ENCODE measurements at regions not wholly inside any gene's neighbourhood (a gene's known extent, or its start where the extent isn't known, plus 50 kb on each side); places are given as distances from the start of the nearest gene placed in this dataset.
"Not testable (repeated sequence)": the region's sequence is repeated elsewhere in the genome, so short reads cannot be mapped to it uniquely, and the experiment has no call there.

- DNase-seq (ENCODE audit: extremely low spot score, insufficient read length, low read depth) (no peak), FAIRE-seq (no peak)
These were observed 62.1 kb downstream of the ZWINT start for GRCh38 chr10:56298941-56299340.

GRCh38 chr10:56296618-56297017, 64.4 kb downstream of the ZWINT start:
- FAIRE-seq = no peak

GRCh38 chr10:56288403-56288802, 72.7 kb downstream of the ZWINT start:
- DNase-seq (ENCODE audit: extremely low spot score, insufficient read length, low read depth) (no peak), FAIRE-seq (no peak)

More at GRCh38 chr10:56296618-56297017, 64.4 kb downstream of the ZWINT start:
- no peak for DNase-seq (ENCODE audit: extremely low spot score, insufficient read length, low read depth)

- no peak for DNase-seq (ENCODE audit: extremely low spot score, insufficient read length, low read depth)
- no peak for FAIRE-seq
These were observed 75.0 kb downstream of the ZWINT start for GRCh38 chr10:56286096-56286495.

- no peak for FAIRE-seq
These were observed 81.8 kb downstream of the ZWINT start for GRCh38 chr10:56279270-56279669.

GRCh38 chr10:56269181-56269580, 91.9 kb downstream of the ZWINT start:
- FAIRE-seq (no peak), DNase-seq (ENCODE audit: extremely low spot score, insufficient read length, low read depth) (no peak)

More at GRCh38 chr10:56279270-56279669, 81.8 kb downstream of the ZWINT start:
- no peak for DNase-seq (ENCODE audit: extremely low spot score, insufficient read length, low read depth)

- DNase-seq (ENCODE audit: extremely low spot score, insufficient read length, low read depth) (no peak), FAIRE-seq (no peak)
These were observed 94.9 kb downstream of the ZWINT start for GRCh38 chr10:56266120-56266519.

- no peak for FAIRE-seq
- DNase-seq (ENCODE audit: extremely low spot score, insufficient read length, low read depth) = no peak
These were observed 102.1 kb downstream of the ZWINT start for GRCh38 chr10:56258991-56259390.

- no peak for DNase-seq (ENCODE audit: extremely low spot score, insufficient read length, low read depth)
- FAIRE-seq = no peak
These were observed 102.7 kb downstream of the ZWINT start for GRCh38 chr10:56258378-56258777.

GRCh38 chr10:56255298-56255697, 105.8 kb downstream of the ZWINT start:
- FAIRE-seq (no peak), DNase-seq (ENCODE audit: extremely low spot score, insufficient read length, low read depth) (no peak)

- DNase-seq (ENCODE audit: extremely low spot score, insufficient read length, low read depth) (no peak), FAIRE-seq (no peak)
These were observed 120.6 kb downstream of the ZWINT start for GRCh38 chr10:56240471-56240870.

- no peak for FAIRE-seq
- DNase-seq (ENCODE audit: extremely low spot score, insufficient read length, low read depth) = no peak
These were observed 129.6 kb downstream of the ZWINT start for GRCh38 chr10:56231436-56231835.

- no peak for DNase-seq (ENCODE audit: extremely low spot score, insufficient read length, low read depth)
- no peak for FAIRE-seq
These were observed 138.8 kb downstream of the ZWINT start for GRCh38 chr10:56222237-56222636.

- DNase-seq (ENCODE audit: extremely low spot score, insufficient read length, low read depth) (no peak), FAIRE-seq (no peak)
These were observed 148.1 kb downstream of the ZWINT start for GRCh38 chr10:56212951-56213350.

GRCh38 chr10:56181607-56182006, 179.5 kb downstream of the ZWINT start:
- no peak for FAIRE-seq
- DNase-seq (ENCODE audit: extremely low spot score, insufficient read length, low read depth) = no peak

GRCh38 chr10:56178210-56178609, 182.8 kb downstream of the ZWINT start:
- FAIRE-seq (no peak), DNase-seq (ENCODE audit: extremely low spot score, insufficient read length, low read depth) (no peak)

- DNase-seq (ENCODE audit: extremely low spot score, insufficient read length, low read depth); FAIRE-seq: not testable (repeated sequence)
These were observed 206.0 kb downstream of the ZWINT start for GRCh38 chr10:56155091-56155513.

- no peak for FAIRE-seq
- DNase-seq (ENCODE audit: extremely low spot score, insufficient read length, low read depth) = no peak
These were observed 214.3 kb downstream of the ZWINT start for GRCh38 chr10:56146806-56147205.

GRCh38 chr10:56142092-56142728, 218.8 kb downstream of the ZWINT start:
- no peak for FAIRE-seq
- DNase-seq (ENCODE audit: extremely low spot score, insufficient read length, low read depth) = no peak

- no peak for DNase-seq (ENCODE audit: extremely low spot score, insufficient read length, low read depth)
These were observed 221.7 kb downstream of the ZWINT start for GRCh38 chr10:56139405-56139804.

GRCh38 chr10:56135828-56136227, 225.2 kb downstream of the ZWINT start:
- no peak for DNase-seq (ENCODE audit: extremely low spot score, insufficient read length, low read depth)

More at GRCh38 chr10:56139405-56139804, 221.7 kb downstream of the ZWINT start:
- FAIRE-seq = no peak

GRCh38 chr10:56123247-56123646, 237.8 kb downstream of the ZWINT start:
- no peak for FAIRE-seq
- no peak for DNase-seq (ENCODE audit: extremely low spot score, insufficient read length, low read depth)

More at GRCh38 chr10:56135828-56136227, 225.2 kb downstream of the ZWINT start:
- no peak for FAIRE-seq

Measured in GM18507 (cell line).